Right lobe of liver (tissue), 6 donors: ENCODE measurements at regions not wholly inside any gene's neighbourhood (a gene's known extent, or its start where the extent isn't known, plus 50 kb on each side); places are given as distances from the start of the nearest gene placed in this dataset.

Source experiments
- ATAC-seq, 4 donors: fragments of 200-7000 bp; cut with Tn5 transposase; one replicate each; pipeline ENCODE4 v1.9.1; 2020; ENCODE audit warnings: mild to moderate bottlenecking in 4 of 4, moderate library complexity in 4 of 4
- DNase-seq, 3 donors: peaks; one replicate each; pipeline ENCODE4 v3.0.0-alpha.2; 2020
- H3K27ac ChIP-seq, 3 donors: fragments of 200-600 bp; one replicate each; pipeline ENCODE4 v1.8.0; 2022
- H3K27me3 ChIP-seq, 2 donors: fragments of 200-600 bp; one replicate each; pipeline ENCODE4 v1.8.0; 2022
- H3K36me3 ChIP-seq, 4 donors: fragments of 200-600 bp; sonication (generic) in 1 of 4; one replicate each; pipeline versions ENCODE4 v1.5.1 to v1.8.0; 2017 to 2022; ENCODE audit warnings: control low read depth in 1 of 4
- H3K4me1 ChIP-seq, 4 donors: fragments of 200-600 bp; sonication (generic) in 1 of 4; one replicate each; pipeline versions ENCODE4 v1.5.1 to v1.8.0; 2017 to 2022; ENCODE audit warnings: control low read depth in 1 of 4
- H3K4me3 ChIP-seq, 3 donors: fragments of 200-600 bp; one replicate each; pipeline ENCODE4 v1.8.0; 2022
- H3K9me3 ChIP-seq, 4 donors: fragments of 200-600 bp; sonication (generic) in 1 of 4; one replicate each; pipeline versions ENCODE4 v1.5.1 to v1.8.0; 2017 to 2022; ENCODE audit warnings: control low read depth in 1 of 4
- CTCF ChIP-seq, 4 donors: fragments of 200-600 bp in 3 of 4; fragments of 450-650 bp in 1 of 4; IDR thresholded peaks; one replicate each; pipeline versions ENCODE4 v1.5.1 to v1.8.0; 2016 to 2022; ENCODE audit warnings: antibody characterized with exemption in 4 of 4, mild to moderate bottlenecking in 2 of 4
- POLR2A ChIP-seq: fragments of 450-650 bp; IDR thresholded peaks from one replicate; pipeline ENCODE4 v1.6.1; 2017; ENCODE audit warnings: antibody characterized with exemption, mild to moderate bottlenecking
- WGBS: methylation state at CpG from one replicate; pipeline ENCODE4 v1.1.6; 2018; ENCODE audit warnings: low coverage, low lambda C conversion rate; ENCODE audit not compliant: insufficient coverage; ENCODE audit errors: missing lambda C conversion rate; 5-methylcytosine and 5-hydroxymethylcytosine counted together
- intact Hi-C, 2 donors: fragments of 100-400 bp; cut with DNase I; formaldehyde crosslinking; loops; one replicate each; pipeline versions ENCODE4 v1.11.2 to v1.14.1; 2022
- donor health status: DM: no; HTN: yes; CAD: no.
- donor health status: DM: no; HTN: no; CAD: no.
- donor health status: DM: no; HTN: no; CAD: no.
- donor health status: DM: no; HTN: yes; CAD: no.
- donor health status: DM: no; HTN: yes; CAD: no.

- intact Hi-C loops: loop anchor here in 1 of 2 donors (10.0 kb wide), 1 partner anchor 172 kb away; no protein-coding TSS in a partner anchor
- Histone ChIP-seq H3K4me3 (no peak overlapping the region), H3K4me1 (peaks cover 0 to 11% (median 5%) of the 10 kb centered on the region in 4 donors), H3K27me3 (no peaks in the 10 kb centered on the region), H3K9me3 (no peaks in the 10 kb centered on the region), H3K27ac (no peak overlapping the region), H3K36me3 (no peaks in the 10 kb centered on the region)
- no peak for TF ChIP-seq CTCF (IDR thresholded peaks at IDR 0.05)
- no peak for TF ChIP-seq POLR2A
- no peak for DNase-seq
- no peak for ATAC-seq
- WGBS: 78% methylated on average over 4 of the region's 6 CpGs
Measured at GRCh38 chr13:30107121-30107520, 200.2 kb downstream of the KATNAL1 start.

GRCh38 chr13:30105381-30105780 lies 202.0 kb downstream of the KATNAL1 start:
- 79% methylated on average over 5 of the region's 8 CpGs for WGBS
- no peak overlapping the region for H3K4me3 ChIP-seq
- peaks cover 0 to 11% (median 5%) of the 10 kb centered on the region in 4 donors for H3K4me1 ChIP-seq
- no peaks in the 10 kb centered on the region for H3K36me3 ChIP-seq
- H3K9me3 ChIP-seq: no peaks in the 10 kb centered on the region
- H3K27ac ChIP-seq: no peak overlapping the region
- ATAC-seq (no peak), DNase-seq (no peak)
- intact Hi-C loops: loop anchor here in 1 of 2 donors (10.0 kb wide), 1 partner anchor 171 kb away; no protein-coding TSS in a partner anchor
- TF ChIP-seq CTCF (IDR thresholded peaks at IDR 0.05) (no peak), POLR2A (no peak)
- H3K27me3 ChIP-seq: no peaks in the 10 kb centered on the region

GRCh38 chr13:30103161-30103840 lies 204.1 kb downstream of the KATNAL1 start:
- 79% methylated on average over 2 of the region's 5 CpGs for WGBS
- intact Hi-C loops: loop anchor here in 1 of 2 donors (10.0 kb wide), 1 partner anchor 168 kb away; no protein-coding TSS in a partner anchor
- no peak for ATAC-seq

GRCh38 chr13:30100226-30100625 lies 207.1 kb downstream of the KATNAL1 start:
- intact Hi-C loops: loop anchor here in 1 of 2 donors (10.0 kb wide), 1 partner anchor 165 kb away; no protein-coding TSS in a partner anchor
- no peak overlapping the region for H3K27ac ChIP-seq
- ATAC-seq (no peak), DNase-seq (no peak)
- 84% methylated on average over 4 of the region's 4 CpGs for WGBS
- H3K4me3 ChIP-seq: no peak overlapping the region
- no peaks in the 10 kb centered on the region for H3K36me3 ChIP-seq
- TF ChIP-seq POLR2A: no peak
- no peak for TF ChIP-seq CTCF (IDR thresholded peaks at IDR 0.05)
- H3K27me3 ChIP-seq: no peaks in the 10 kb centered on the region
- H3K9me3 ChIP-seq: no peaks in the 10 kb centered on the region
- no peaks in the 10 kb centered on the region for H3K4me1 ChIP-seq

More at GRCh38 chr13:30103161-30103840, 204.1 kb downstream of the KATNAL1 start:
- Histone ChIP-seq H3K9me3 (no peaks in the 10 kb centered on the region), H3K27ac (no peak overlapping the region), H3K27me3 (no peaks in the 10 kb centered on the region), H3K4me3 (no peak overlapping the region), H3K36me3 (no peaks in the 10 kb centered on the region), H3K4me1 (peaks cover 0 to 5% (median 1%) of the 10 kb centered on the region in 4 donors)
- DNase-seq: no peak
- TF ChIP-seq CTCF (IDR thresholded peaks at IDR 0.05) (no peak), POLR2A (no peak)
